Caco-2 (cell line): ENCODE measurements at regions not wholly inside any gene's neighbourhood (a gene's known extent, or its start where the extent isn't known, plus 50 kb on each side); places are given as distances from the start of the nearest gene placed in this dataset.

ENCODE experiments used
- BruUV-seq: library from RNA; stranded (reverse); fragments of 400-500 nt; replicated peaks from 2 replicates; lab custom pipeline; 2021; lab: Mats Ljungman, UMichigan
- CTCF ChIA-PET: fragments of 300-600 bp; sonication (Branson Sonifier 250); formaldehyde crosslinking; loops from one replicate; lab custom pipeline; 2022; ENCODE audit warnings: antibody characterized with exemption; lab: Charles Lee
- POLR2A ChIA-PET: fragments of 300-600 bp; sonication (Branson Sonifier 250); formaldehyde crosslinking; loops from one replicate; lab custom pipeline; 2022; ENCODE audit warnings: antibody characterized with exemption; lab: Charles Lee
- DNase-seq, 2 experiments: peaks; one replicate each; pipeline versions ENCODE4 v3.0.0 to v3.0.0-alpha.2; 2020 to 2022
- H3K27me3 ChIP-seq: replicated peaks from 2 replicates; pipeline ENCODE4 v1.6.0; 2011; ENCODE audit warnings: low read length; ENCODE audit not compliant: control insufficient read depth, insufficient read depth
- H3K36me3 ChIP-seq: 2 replicates; pipeline ENCODE4 v1.5.1; 2011; ENCODE audit warnings: low read length; ENCODE audit not compliant: control insufficient read depth, insufficient read depth
- H3K4me1 ChIP-seq: fragments of 250-450 bp; sonication (Bioruptor Pico); 2 replicates; pipeline ENCODE4 v1.5.1; 2020; ENCODE audit warnings: mild to moderate bottlenecking
- H3K4me3 ChIP-seq: 2 replicates; pipeline ENCODE4 v1.5.1; 2011; ENCODE audit warnings: low read depth, mild to moderate bottlenecking, control low read depth, low read length
- H3K9me3 ChIP-seq: fragments of 250-450 bp; sonication (Bioruptor Pico); 2 replicates; pipeline ENCODE4 v1.5.1; 2020; ENCODE audit warnings: mild to moderate bottlenecking, moderate library complexity
- H3K27ac Mint-ChIP-seq: one replicate; pipeline ENCODE4 v1.8.0; 2022; ENCODE audit warnings: mixed read lengths; ENCODE audit not compliant: unreplicated experiment
- H3K27me3 Mint-ChIP-seq: one replicate; pipeline ENCODE4 v1.8.0; 2022; ENCODE audit warnings: mixed read lengths; ENCODE audit not compliant: insufficient read depth, unreplicated experiment
- H3K36me3 Mint-ChIP-seq: one replicate; pipeline ENCODE4 v1.8.0; 2022; ENCODE audit warnings: mild to moderate bottlenecking, mixed read lengths; ENCODE audit not compliant: insufficient read depth, unreplicated experiment
- H3K4me1 Mint-ChIP-seq: one replicate; pipeline ENCODE4 v1.8.0; 2022; ENCODE audit warnings: low read depth, mixed read lengths; ENCODE audit not compliant: unreplicated experiment
- H3K4me3 Mint-ChIP-seq: one replicate; pipeline ENCODE4 v1.8.0; 2022; ENCODE audit warnings: mild to moderate bottlenecking, moderate library complexity, mixed read lengths; ENCODE audit not compliant: unreplicated experiment
- H3K9me3 Mint-ChIP-seq: one replicate; pipeline ENCODE4 v1.8.0; 2022; ENCODE audit warnings: mixed read lengths; ENCODE audit not compliant: unreplicated experiment
- intact Hi-C: fragments of 100-400 bp; cut with micrococcal nuclease; formaldehyde crosslinking; loops from one replicate; pipeline ENCODE4 v1.10.0; 2022; ENCODE audit not compliant: unreplicated experiment
- TF ChIP-seq, protein P1 (sequence below), 2 experiments: fragments of 200-600 bp in 1 of 2; IDR thresholded peaks; 1 replicate in 1 of 2; 2 replicates in 1 of 2; pipeline versions ENCODE4 v1.5.1 to v1.8.0; 2011 to 2022; ENCODE audit warnings: antibody characterized with exemption in 1 of 2, control low read depth in 1 of 2, inconsistent platforms in 1 of 2, low read depth in 1 of 2, low read length in 1 of 2, mild to moderate bottlenecking in 1 of 2, moderate library complexity in 1 of 2; ENCODE audit not compliant: insufficient read depth in 1 of 2, severe bottlenecking in 1 of 2, unreplicated experiment in 1 of 2

DNA sequence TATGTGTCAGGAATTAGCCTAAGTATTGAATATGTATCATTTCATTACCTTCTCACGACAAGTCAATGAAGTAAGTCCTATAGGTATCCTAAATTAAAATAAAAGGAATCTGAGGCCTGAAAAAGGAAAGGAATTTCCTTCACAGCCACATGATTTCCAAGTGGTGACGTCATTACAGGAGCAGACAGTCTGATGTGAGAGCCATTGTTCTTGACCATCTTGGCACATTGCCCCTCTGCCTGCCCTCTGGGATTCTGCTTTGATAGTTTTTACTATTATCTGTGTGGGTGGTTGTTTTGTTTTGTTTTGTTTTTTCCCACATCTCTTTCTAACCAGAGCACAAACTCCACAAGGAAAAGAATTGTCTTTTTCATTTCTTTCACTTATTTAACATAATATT, 219.8 kb upstream of the UFL1 start:
- Histone ChIP-seq H3K4me1 (peaks cover 42% of the 10 kb centered on the region), H3K36me3 (no peaks in the 10 kb centered on the region), H3K9me3 (no peaks in the 10 kb centered on the region), H3K4me3 (no peak overlapping the region), H3K27me3 (no peaks in the 10 kb centered on the region)
- Mint-ChIP-seq H3K4me3 (no peak overlapping the region), H3K27ac (peak overlapping the region; percentile 17), H3K36me3 (no peaks in the 10 kb centered on the region), H3K9me3 (peaks cover 14% of the 10 kb centered on the region), H3K4me1 (peaks cover 38% of the 10 kb centered on the region), H3K27me3 (no peaks in the 10 kb centered on the region)
- ChIA-PET CTCF (no interaction called here), POLR2A (no interaction called here)
- DNase-seq = no peak
- BruUV-seq = TSS peak; percentile 64
- TF ChIP-seq, protein P1, sequence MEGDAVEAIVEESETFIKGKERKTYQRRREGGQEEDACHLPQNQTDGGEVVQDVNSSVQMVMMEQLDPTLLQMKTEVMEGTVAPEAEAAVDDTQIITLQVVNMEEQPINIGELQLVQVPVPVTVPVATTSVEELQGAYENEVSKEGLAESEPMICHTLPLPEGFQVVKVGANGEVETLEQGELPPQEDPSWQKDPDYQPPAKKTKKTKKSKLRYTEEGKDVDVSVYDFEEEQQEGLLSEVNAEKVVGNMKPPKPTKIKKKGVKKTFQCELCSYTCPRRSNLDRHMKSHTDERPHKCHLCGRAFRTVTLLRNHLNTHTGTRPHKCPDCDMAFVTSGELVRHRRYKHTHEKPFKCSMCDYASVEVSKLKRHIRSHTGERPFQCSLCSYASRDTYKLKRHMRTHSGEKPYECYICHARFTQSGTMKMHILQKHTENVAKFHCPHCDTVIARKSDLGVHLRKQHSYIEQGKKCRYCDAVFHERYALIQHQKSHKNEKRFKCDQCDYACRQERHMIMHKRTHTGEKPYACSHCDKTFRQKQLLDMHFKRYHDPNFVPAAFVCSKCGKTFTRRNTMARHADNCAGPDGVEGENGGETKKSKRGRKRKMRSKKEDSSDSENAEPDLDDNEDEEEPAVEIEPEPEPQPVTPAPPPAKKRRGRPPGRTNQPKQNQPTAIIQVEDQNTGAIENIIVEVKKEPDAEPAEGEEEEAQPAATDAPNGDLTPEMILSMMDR (IDR thresholded peaks at IDR 0.05; ENCODE audit: insufficient read depth in 1 of 2, low read depth in 1 of 2, low read length in 1 of 2, severe bottlenecking in 1 of 2, unreplicated experiment in 1 of 2) = no peak
- intact Hi-C loops = loop anchor here (1.0 to 10.0 kb wide), 4 partner anchors 16 to 219 kb away; partner anchors contain the start of gene UFL1

DNA sequence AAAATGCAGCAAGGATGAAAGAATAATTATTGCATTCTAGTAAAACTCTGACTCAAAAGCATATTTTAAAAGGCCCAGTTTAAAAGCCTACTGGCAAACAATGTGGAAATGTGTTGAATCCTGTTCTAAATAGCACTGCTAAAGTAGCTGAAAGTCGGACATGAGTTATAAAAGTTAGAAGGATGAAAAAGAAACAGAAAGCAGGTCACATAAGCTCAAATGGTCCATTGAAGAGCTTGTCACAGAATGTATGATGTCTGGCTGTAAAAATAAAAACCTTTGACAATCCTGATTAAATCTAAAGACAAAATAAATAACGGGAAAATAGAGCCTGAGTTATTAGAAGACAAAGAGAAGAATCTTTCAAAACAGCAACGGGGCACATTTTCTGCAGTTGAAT, 218.6 kb upstream of the UFL1 start:
- H3K36me3 Mint-ChIP-seq = no peaks in the 10 kb centered on the region
- TF ChIP-seq, protein P1 (IDR thresholded peaks at IDR 0.05; ENCODE audit: insufficient read depth in 1 of 2, low read depth in 1 of 2, low read length in 1 of 2, severe bottlenecking in 1 of 2, unreplicated experiment in 1 of 2) = no peak
- Histone ChIP-seq H3K4me1 (peaks cover 34% of the 10 kb centered on the region), H3K4me3 (no peak overlapping the region), H3K27me3 (no peaks in the 10 kb centered on the region), H3K36me3 (no peaks in the 10 kb centered on the region), H3K9me3 (no peaks in the 10 kb centered on the region)
- intact Hi-C loops = loop anchor here (10.0 kb wide), 1 partner anchor 162 kb away; no protein-coding TSS in a partner anchor
- H3K4me3 Mint-ChIP-seq = no peak overlapping the region
- H3K4me1 Mint-ChIP-seq = peaks cover 31% of the 10 kb centered on the region
- no peaks in the 10 kb centered on the region for H3K27me3 Mint-ChIP-seq
- H3K27ac Mint-ChIP-seq = no peak overlapping the region
- CTCF ChIA-PET = no interaction called here
- DNase-seq = no peak
- no TSS peak for BruUV-seq
- H3K9me3 Mint-ChIP-seq = peaks cover 9% of the 10 kb centered on the region
- POLR2A ChIA-PET = no interaction called here

DNA sequence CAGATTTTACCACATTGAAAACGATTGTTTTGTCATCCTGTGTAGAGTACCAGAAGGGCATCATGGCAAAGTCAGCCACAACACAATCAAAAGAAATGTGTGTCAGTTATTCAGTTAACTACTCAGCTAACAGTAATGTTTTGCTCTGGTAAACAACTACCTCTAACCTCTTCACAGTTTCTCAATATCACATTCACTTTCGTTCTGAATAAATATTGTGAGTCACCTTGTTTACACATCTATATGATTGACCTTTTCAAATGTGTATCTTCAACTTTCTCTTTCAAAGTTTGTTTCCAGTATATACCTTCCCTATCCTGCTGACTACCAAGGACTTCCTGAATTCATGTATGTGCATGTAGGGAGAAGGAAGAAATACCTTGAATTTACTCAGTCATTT, 216.6 kb upstream of the UFL1 start:
- Mint-ChIP-seq H3K4me3 (no peak overlapping the region), H3K36me3 (no peaks in the 10 kb centered on the region), H3K4me1 (peaks cover 24% of the 10 kb centered on the region), H3K27me3 (no peaks in the 10 kb centered on the region), H3K9me3 (peaks cover 9% of the 10 kb centered on the region), H3K27ac (no peak overlapping the region)
- no peaks in the 10 kb centered on the region for H3K27me3 ChIP-seq
- H3K36me3 ChIP-seq = no peaks in the 10 kb centered on the region
- TF ChIP-seq, protein P1 (IDR thresholded peaks at IDR 0.05; ENCODE audit: insufficient read depth in 1 of 2, low read depth in 1 of 2, low read length in 1 of 2, severe bottlenecking in 1 of 2, unreplicated experiment in 1 of 2) = no peak
- DNase-seq = no peak
- H3K4me3 ChIP-seq = no peak overlapping the region
- H3K4me1 ChIP-seq = peaks cover 17% of the 10 kb centered on the region
- ChIA-PET CTCF (no interaction called here), POLR2A (no interaction called here)
- no TSS peak for BruUV-seq
- no peaks in the 10 kb centered on the region for H3K9me3 ChIP-seq
- intact Hi-C loops = loop anchor here (10.0 kb wide), 1 partner anchor 160 kb away; no protein-coding TSS in a partner anchor
